ENCODE measurements at regions not wholly inside any gene's neighbourhood (a gene's known extent, or its start where the extent isn't known, plus 50 kb on each side); places are given as distances from the start of the nearest gene placed in this dataset.
A peak's percentile ranks its signal among the peaks of the same experiment; 100 is the strongest.

DNA sequence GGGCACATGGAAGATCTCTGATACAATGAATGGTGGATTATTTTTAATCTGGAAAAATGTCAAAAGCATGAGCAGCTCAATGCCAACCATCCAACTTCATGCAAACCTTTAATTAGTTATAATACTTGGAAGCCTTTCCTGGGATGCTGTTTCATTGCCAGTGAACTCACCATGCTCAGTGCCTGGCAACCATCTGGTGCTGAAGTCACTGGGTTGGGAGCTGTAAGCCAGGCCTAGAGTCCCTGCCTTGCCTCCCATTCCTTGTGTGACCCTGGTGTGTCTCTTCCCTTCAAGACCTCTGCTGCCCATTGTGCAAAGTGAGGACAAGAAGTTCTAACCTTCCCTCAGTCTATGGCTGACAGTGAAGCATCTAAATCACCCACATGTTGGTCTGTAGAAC is 458.7 kb downstream of the RNF144A start:
- Histone ChIP-seq H3K9me2 (ENCODE audit: insufficient read depth) (no peaks in the 10 kb centered on the region), H3K79me2 (ENCODE audit: insufficient read depth, low read length) (no peaks in the 10 kb centered on the region), H2AFZ (ENCODE audit: low read depth, low read length, poor library complexity, severe bottlenecking) (no peak overlapping the region), H3K27ac (ENCODE audit: low read depth, low read length) (no peak overlapping the region), H3K4me3 (replicated peaks in 1 of 2; ENCODE audit: low read depth in 1 of 2, low read length in 2 of 2) (no peak overlapping the region), H3K9ac (ENCODE audit: low read length) (no peak overlapping the region), H3K4me1 (ENCODE audit: control insufficient read depth in 1 of 2, insufficient read depth in 2 of 2, low read length in 2 of 2) (no peaks in the 10 kb centered on the region), H3K4me2 (ENCODE audit: low read length) (no peak overlapping the region), H3K9me3 (ENCODE audit: control insufficient read depth in 1 of 2, insufficient read depth in 1 of 2, low read depth in 1 of 2, low read length in 2 of 2) (no peaks in the 10 kb centered on the region), H3K36me3 (ENCODE audit: control insufficient read depth in 1 of 2, insufficient read depth in 2 of 2, low read length in 2 of 2) (no peaks in the 10 kb centered on the region), H3K27me3 (ENCODE audit: insufficient read depth, low read length) (peaks cover 13% of the 10 kb centered on the region; the same call in 1 of the 2 replicates), H4K20me1 (ENCODE audit: insufficient read depth) (no peaks in the 10 kb centered on the region)
- ChIA-PET RAD21 (ENCODE audit: low non-redundant PET in 1 of 2, low total read pairs in 2 of 2, uncharacterized antibody in 2 of 2, unreplicated experiment in 2 of 2) (no interaction called here), CTCF (no interaction called here), POLR2A (no interaction called here)
- no peak for DNase-seq (ENCODE audit: low read depth, low spot score)
- TF ChIP-seq ELF1 (IDR thresholded peaks at IDR 0.05; ENCODE audit: borderline replicate concordance, low read depth) = no peak
- TF ChIP-seq, protein P1, sequence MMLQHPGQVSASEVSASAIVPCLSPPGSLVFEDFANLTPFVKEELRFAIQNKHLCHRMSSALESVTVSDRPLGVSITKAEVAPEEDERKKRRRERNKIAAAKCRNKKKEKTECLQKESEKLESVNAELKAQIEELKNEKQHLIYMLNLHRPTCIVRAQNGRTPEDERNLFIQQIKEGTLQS (IDR thresholded peaks at IDR 0.05) = no peak
- TF ChIP-seq, protein P2, sequence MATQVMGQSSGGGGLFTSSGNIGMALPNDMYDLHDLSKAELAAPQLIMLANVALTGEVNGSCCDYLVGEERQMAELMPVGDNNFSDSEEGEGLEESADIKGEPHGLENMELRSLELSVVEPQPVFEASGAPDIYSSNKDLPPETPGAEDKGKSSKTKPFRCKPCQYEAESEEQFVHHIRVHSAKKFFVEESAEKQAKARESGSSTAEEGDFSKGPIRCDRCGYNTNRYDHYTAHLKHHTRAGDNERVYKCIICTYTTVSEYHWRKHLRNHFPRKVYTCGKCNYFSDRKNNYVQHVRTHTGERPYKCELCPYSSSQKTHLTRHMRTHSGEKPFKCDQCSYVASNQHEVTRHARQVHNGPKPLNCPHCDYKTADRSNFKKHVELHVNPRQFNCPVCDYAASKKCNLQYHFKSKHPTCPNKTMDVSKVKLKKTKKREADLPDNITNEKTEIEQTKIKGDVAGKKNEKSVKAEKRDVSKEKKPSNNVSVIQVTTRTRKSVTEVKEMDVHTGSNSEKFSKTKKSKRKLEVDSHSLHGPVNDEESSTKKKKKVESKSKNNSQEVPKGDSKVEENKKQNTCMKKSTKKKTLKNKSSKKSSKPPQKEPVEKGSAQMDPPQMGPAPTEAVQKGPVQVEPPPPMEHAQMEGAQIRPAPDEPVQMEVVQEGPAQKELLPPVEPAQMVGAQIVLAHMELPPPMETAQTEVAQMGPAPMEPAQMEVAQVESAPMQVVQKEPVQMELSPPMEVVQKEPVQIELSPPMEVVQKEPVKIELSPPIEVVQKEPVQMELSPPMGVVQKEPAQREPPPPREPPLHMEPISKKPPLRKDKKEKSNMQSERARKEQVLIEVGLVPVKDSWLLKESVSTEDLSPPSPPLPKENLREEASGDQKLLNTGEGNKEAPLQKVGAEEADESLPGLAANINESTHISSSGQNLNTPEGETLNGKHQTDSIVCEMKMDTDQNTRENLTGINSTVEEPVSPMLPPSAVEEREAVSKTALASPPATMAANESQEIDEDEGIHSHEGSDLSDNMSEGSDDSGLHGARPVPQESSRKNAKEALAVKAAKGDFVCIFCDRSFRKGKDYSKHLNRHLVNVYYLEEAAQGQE (IDR thresholded peaks at IDR 0.05; ENCODE audit: low read depth) = no peak
- no peak for TF ChIP-seq ZFX (IDR thresholded peaks at IDR 0.05)
- intact Hi-C loops (cut with micrococcal nuclease) = no loop called here
- no TSS peak for BruUV-seq (replicated peaks)
- ATAC-seq = no peak

DNA sequence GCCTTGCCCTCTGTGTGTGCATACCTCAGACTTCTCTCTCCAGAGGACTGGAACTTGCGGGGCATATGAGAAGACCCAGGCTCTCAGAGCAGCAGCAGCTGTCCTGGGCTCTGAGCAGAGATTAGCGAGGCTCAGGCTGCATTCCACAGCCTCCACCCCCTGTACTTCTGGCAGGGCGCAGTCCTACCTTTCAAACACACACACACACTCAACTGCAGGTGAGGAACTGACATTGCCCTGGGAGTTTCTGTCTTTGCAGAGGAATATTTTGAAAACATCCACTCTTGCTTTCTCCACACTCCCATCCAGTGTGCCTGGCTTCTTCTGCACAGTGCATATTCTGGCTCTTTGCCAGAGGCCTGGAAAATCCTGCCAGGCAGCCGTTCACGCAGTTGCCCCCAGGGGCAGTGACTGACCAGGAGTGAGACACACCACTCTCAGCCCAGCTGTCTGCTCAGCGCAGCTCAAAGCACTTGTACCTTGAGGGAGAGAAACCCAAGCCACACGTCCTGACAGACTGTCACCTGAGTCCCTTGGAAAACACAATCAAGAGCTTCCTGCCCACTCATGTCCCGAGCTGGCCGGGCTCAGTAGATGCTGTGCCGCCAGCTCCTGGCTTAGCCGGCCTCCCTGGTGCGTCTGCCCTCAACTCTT is 460.8 kb downstream of the RNF144A start:
- intact Hi-C loops (cut with micrococcal nuclease) = loop anchor here (2.0 kb wide), 1 partner anchor 175 kb away; no protein-coding TSS in a partner anchor
- ChIA-PET RAD21 (ENCODE audit: low non-redundant PET in 1 of 2, low total read pairs in 2 of 2, uncharacterized antibody in 2 of 2, unreplicated experiment in 2 of 2) (no interaction called here), POLR2A (no interaction called here), CTCF (no interaction called here)
- Histone ChIP-seq H3K79me2 (ENCODE audit: insufficient read depth, low read length) (no peaks in the 10 kb centered on the region), H3K27ac (ENCODE audit: low read depth, low read length) (no peak overlapping the region), H3K4me1 (ENCODE audit: control insufficient read depth in 1 of 2, insufficient read depth in 2 of 2, low read length in 2 of 2) (no peaks in the 10 kb centered on the region), H3K9ac (ENCODE audit: low read length) (no peak overlapping the region), H2AFZ (ENCODE audit: low read depth, low read length, poor library complexity, severe bottlenecking) (no peak overlapping the region), H3K4me2 (ENCODE audit: low read length) (no peak overlapping the region), H3K27me3 (ENCODE audit: insufficient read depth, low read length) (peaks cover 7% of the 10 kb centered on the region; the same call in 1 of the 2 replicates), H3K36me3 (ENCODE audit: control insufficient read depth in 1 of 2, insufficient read depth in 2 of 2, low read length in 2 of 2) (no peaks in the 10 kb centered on the region), H3K4me3 (replicated peaks in 1 of 2; ENCODE audit: low read depth in 1 of 2, low read length in 2 of 2) (no peak overlapping the region), H3K9me3 (ENCODE audit: control insufficient read depth in 1 of 2, insufficient read depth in 1 of 2, low read depth in 1 of 2, low read length in 2 of 2) (no peaks in the 10 kb centered on the region), H4K20me1 (ENCODE audit: insufficient read depth) (no peaks in the 10 kb centered on the region), H3K9me2 (ENCODE audit: insufficient read depth) (no peaks in the 10 kb centered on the region)
- no TSS peak for BruUV-seq (replicated peaks)
- no peak for ATAC-seq
- no peak for DNase-seq (ENCODE audit: low read depth, low spot score)
- TF ChIP-seq SIN3A (IDR thresholded peaks at IDR 0.05; ENCODE audit: low read depth) = no peak
- no peak for TF ChIP-seq TCF7L2 (IDR thresholded peaks at IDR 0.05; ENCODE audit: borderline replicate concordance, extremely low read depth, insufficient read depth, insufficient read length)
- TF ChIP-seq, protein P3, sequence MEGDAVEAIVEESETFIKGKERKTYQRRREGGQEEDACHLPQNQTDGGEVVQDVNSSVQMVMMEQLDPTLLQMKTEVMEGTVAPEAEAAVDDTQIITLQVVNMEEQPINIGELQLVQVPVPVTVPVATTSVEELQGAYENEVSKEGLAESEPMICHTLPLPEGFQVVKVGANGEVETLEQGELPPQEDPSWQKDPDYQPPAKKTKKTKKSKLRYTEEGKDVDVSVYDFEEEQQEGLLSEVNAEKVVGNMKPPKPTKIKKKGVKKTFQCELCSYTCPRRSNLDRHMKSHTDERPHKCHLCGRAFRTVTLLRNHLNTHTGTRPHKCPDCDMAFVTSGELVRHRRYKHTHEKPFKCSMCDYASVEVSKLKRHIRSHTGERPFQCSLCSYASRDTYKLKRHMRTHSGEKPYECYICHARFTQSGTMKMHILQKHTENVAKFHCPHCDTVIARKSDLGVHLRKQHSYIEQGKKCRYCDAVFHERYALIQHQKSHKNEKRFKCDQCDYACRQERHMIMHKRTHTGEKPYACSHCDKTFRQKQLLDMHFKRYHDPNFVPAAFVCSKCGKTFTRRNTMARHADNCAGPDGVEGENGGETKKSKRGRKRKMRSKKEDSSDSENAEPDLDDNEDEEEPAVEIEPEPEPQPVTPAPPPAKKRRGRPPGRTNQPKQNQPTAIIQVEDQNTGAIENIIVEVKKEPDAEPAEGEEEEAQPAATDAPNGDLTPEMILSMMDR (IDR thresholded peaks at IDR 0.05 in 2 of 3, conservative IDR thresholded peaks at IDR 0.05 in 1 of 3; ENCODE audit: borderline replicate concordance in 1 of 3, insufficient read depth in 1 of 3, low read depth in 2 of 3, low read length in 2 of 3) = peak in 2 of 3 experiments; percentile 6 to 10; a peak in 1 of 6 replicates
- TF ChIP-seq, protein P2 (IDR thresholded peaks at IDR 0.05; ENCODE audit: low read depth) = no peak
- TF ChIP-seq, protein P1 (IDR thresholded peaks at IDR 0.05) = no peak
- no peak for TF ChIP-seq EZH2 (IDR thresholded peaks at IDR 0.05)
